HG03520 (cell line): ENCODE measurements at regions not wholly inside any gene's neighbourhood (a gene's known extent, or its start where the extent isn't known, plus 50 kb on each side); places are given as distances from the start of the nearest gene placed in this dataset.
"Not testable (repeated sequence)": the region's sequence is repeated elsewhere in the genome, so short reads cannot be mapped to it uniquely, and the experiment has no call there.

Experiments
- ATAC-seq: cut with Tn5 transposase; IDR thresholded peaks from one replicate; pipeline ENCODE4 v1.9.1; 2021; ENCODE audit warnings: mild to moderate bottlenecking, moderate library complexity; ENCODE audit not compliant: unreplicated experiment

GRCh38 chr17:27090450-27091042 is 203.4 kb upstream of the WSB1 start:
- ATAC-seq: not testable (repeated sequence)

- no peak for ATAC-seq
Observed at GRCh38 chr17:27091043-27091497, 202.8 kb upstream of the WSB1 start.

GRCh38 chr17:27094179-27094578 is 199.7 kb upstream of the WSB1 start:
- not testable (repeated sequence) for ATAC-seq

GRCh38 chr17:27095821-27096220 is 198.1 kb upstream of the WSB1 start:
- not testable (repeated sequence) for ATAC-seq

- not testable (repeated sequence) for ATAC-seq
Observed at GRCh38 chr17:27099266-27099665, 194.6 kb upstream of the WSB1 start.

- not testable (repeated sequence) for ATAC-seq
Observed at GRCh38 chr17:27104605-27105221, 189.2 kb upstream of the WSB1 start.

- no peak for ATAC-seq
Observed at GRCh38 chr17:27105636-27106035, 188.3 kb upstream of the WSB1 start.

GRCh38 chr17:27106347-27106981 is 187.4 kb upstream of the WSB1 start:
- ATAC-seq: no peak

GRCh38 chr17:27106982-27107360 is 186.9 kb upstream of the WSB1 start:
- ATAC-seq: no peak

GRCh38 chr17:27107386-27108328 is 186.3 kb upstream of the WSB1 start:
- ATAC-seq: not testable (repeated sequence)

- no peak for ATAC-seq
Observed at GRCh38 chr17:27109346-27109745, 184.6 kb upstream of the WSB1 start.

GRCh38 chr17:27153005-27153404 is 140.9 kb upstream of the WSB1 start:
- no peak for ATAC-seq

- ATAC-seq: no peak
Observed at GRCh38 chr17:27155866-27156265, 138.0 kb upstream of the WSB1 start.

- no peak for ATAC-seq
Observed at GRCh38 chr17:27157297-27157696, 136.6 kb upstream of the WSB1 start.

- ATAC-seq: no peak
Observed at GRCh38 chr17:27157898-27158297, 136.0 kb upstream of the WSB1 start.

- no peak for ATAC-seq
Observed at GRCh38 chr17:27158382-27158781, 135.5 kb upstream of the WSB1 start.

GRCh38 chr17:27180322-27180721 is 113.6 kb upstream of the WSB1 start:
- ATAC-seq: no peak

GRCh38 chr17:27181379-27181925 is 112.5 kb upstream of the WSB1 start:
- not testable (repeated sequence) for ATAC-seq

- ATAC-seq: no peak
Observed at GRCh38 chr17:27181935-27182334, 112.0 kb upstream of the WSB1 start.

GRCh38 chr17:27197505-27197904 is 96.4 kb upstream of the WSB1 start:
- ATAC-seq: not testable (repeated sequence)

- ATAC-seq: no peak
Observed at GRCh38 chr17:27199948-27200347, 94.0 kb upstream of the WSB1 start.
